Transverse colon (tissue), 4 donors: ENCODE measurements at regions not wholly inside any gene's neighbourhood (a gene's known extent, or its start where the extent isn't known, plus 50 kb on each side); places are given as distances from the start of the nearest gene placed in this dataset.
"Not testable (repeated sequence)": the region's sequence is repeated elsewhere in the genome, so short reads cannot be mapped to it uniquely, and the experiment has no call there.

Experiments used
- DNase-seq: peaks from one replicate; pipeline ENCODE4 v3.0.0-alpha.2; 2019
- H3K27ac ChIP-seq, 4 donors: fragments of 200-600 bp; sonication (generic); 2 replicates each; pipeline ENCODE4 v1.5.1; 2016 to 2018; ENCODE audit warnings: inconsistent platforms in 4 of 4
- H3K27me3 ChIP-seq: fragments of 200-600 bp; sonication (generic); 2 replicates; pipeline ENCODE4 v1.5.1; 2017; ENCODE audit warnings: inconsistent platforms
- H3K36me3 ChIP-seq, 4 donors: fragments of 200-600 bp; sonication (generic); 2 replicates each; pipeline ENCODE4 v1.5.1; 2017 to 2019; ENCODE audit warnings: inconsistent platforms in 4 of 4
- H3K4me1 ChIP-seq, 4 donors: fragments of 200-600 bp; sonication (generic); 2 replicates each; pipeline ENCODE4 v1.5.1; 2017 to 2020; ENCODE audit warnings: inconsistent platforms in 4 of 4
- H3K4me3 ChIP-seq, 4 donors: fragments of 200-600 bp; sonication (generic); 1 replicate in 1 of 4; 2 replicates in 3 of 4; pipeline versions ENCODE4 v1.5.1 to v1.6.1; 2017 to 2019; ENCODE audit warnings: inconsistent platforms in 4 of 4
- H3K9me3 ChIP-seq, 2 donors: fragments of 200-600 bp; sonication (generic); 2 replicates each; pipeline ENCODE4 v1.5.1; 2017 to 2019; ENCODE audit warnings: inconsistent platforms in 2 of 2
- EP300 ChIP-seq: sonication (generic); formaldehyde crosslinking; IDR thresholded peaks from one replicate; pipeline ENCODE4 v1.6.1; 2017; ENCODE audit warnings: antibody characterized with exemption, low read depth
- POLR2A ChIP-seq: fragments of 450-650 bp; IDR thresholded peaks from one replicate; pipeline ENCODE4 v1.6.1; 2016; ENCODE audit warnings: antibody characterized with exemption, mild to moderate bottlenecking, moderate library complexity
- POLR2AphosphoS5 ChIP-seq, 3 donors: sonication (generic); formaldehyde crosslinking; IDR thresholded peaks; one replicate each; pipeline ENCODE4 v1.6.1; 2016; ENCODE audit warnings: antibody characterized with exemption in 3 of 3
- WGBS, 2 donors: methylation state at CpG; one replicate each; pipeline ENCODE4 v1.1.5; 2018; ENCODE audit warnings: low coverage in 1 of 2; 5-methylcytosine and 5-hydroxymethylcytosine counted together
- in situ Hi-C, 4 donors: fragments of 200-750 bp; cut with MboI; loops; one replicate each; pipeline versions ENCODE4 v1.15.0 to v1.15.1; 2017; ENCODE audit warnings: low sequenced_read_pairs in 3 of 4, low pct_ligation_motif_present in 1 of 4, low pct_unique_long_range_greater_than_20kb in 1 of 4
- intact Hi-C: fragments of 100-400 bp; cut with DNase I; formaldehyde crosslinking; loops from one replicate; pipeline ENCODE4 v1.15.1; 2023; ENCODE audit warnings: low total_unique reads
- TF ChIP-seq, protein P1 (sequence below), 5 experiments: fragments of 200-600 bp in 3 of 5; fragments of 450-650 bp in 2 of 5; sonication (generic) in 3 of 5; IDR thresholded peaks; 1 replicate in 2 of 5; 2 replicates in 3 of 5; pipeline ENCODE4 v1.5.1; 2016 to 2017; ENCODE audit warnings: antibody characterized with exemption in 5 of 5, inconsistent platforms in 3 of 5, mild to moderate bottlenecking in 2 of 5, moderate library complexity in 1 of 5

- Histone ChIP-seq H3K9me3 (no peaks in the 10 kb centered on the region), H3K27me3 (no peaks in the 10 kb centered on the region), H3K4me1 (no peaks in the 10 kb centered on the region), H3K36me3 (no peaks in the 10 kb centered on the region), H3K4me3 (no peak overlapping the region), H3K27ac (no peak overlapping the region)
- TF ChIP-seq, protein P1, sequence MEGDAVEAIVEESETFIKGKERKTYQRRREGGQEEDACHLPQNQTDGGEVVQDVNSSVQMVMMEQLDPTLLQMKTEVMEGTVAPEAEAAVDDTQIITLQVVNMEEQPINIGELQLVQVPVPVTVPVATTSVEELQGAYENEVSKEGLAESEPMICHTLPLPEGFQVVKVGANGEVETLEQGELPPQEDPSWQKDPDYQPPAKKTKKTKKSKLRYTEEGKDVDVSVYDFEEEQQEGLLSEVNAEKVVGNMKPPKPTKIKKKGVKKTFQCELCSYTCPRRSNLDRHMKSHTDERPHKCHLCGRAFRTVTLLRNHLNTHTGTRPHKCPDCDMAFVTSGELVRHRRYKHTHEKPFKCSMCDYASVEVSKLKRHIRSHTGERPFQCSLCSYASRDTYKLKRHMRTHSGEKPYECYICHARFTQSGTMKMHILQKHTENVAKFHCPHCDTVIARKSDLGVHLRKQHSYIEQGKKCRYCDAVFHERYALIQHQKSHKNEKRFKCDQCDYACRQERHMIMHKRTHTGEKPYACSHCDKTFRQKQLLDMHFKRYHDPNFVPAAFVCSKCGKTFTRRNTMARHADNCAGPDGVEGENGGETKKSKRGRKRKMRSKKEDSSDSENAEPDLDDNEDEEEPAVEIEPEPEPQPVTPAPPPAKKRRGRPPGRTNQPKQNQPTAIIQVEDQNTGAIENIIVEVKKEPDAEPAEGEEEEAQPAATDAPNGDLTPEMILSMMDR (IDR thresholded peaks at IDR 0.05): no peak
- TF ChIP-seq POLR2A: no peak
- TF ChIP-seq EP300: no peak
- TF ChIP-seq POLR2AphosphoS5 (IDR thresholded peaks at IDR 0.05): no peak
- intact Hi-C loops (no loop called here), in situ Hi-C loops (no loop called here)
- WGBS, 2 donors: 74 to 82% methylated on average over 3 of the region's 3 CpGs
- DNase-seq: no peak
These were observed 1336.0 kb downstream of the GATA3 start for GRCh38 chr10:9390516-9390915.

DNA sequence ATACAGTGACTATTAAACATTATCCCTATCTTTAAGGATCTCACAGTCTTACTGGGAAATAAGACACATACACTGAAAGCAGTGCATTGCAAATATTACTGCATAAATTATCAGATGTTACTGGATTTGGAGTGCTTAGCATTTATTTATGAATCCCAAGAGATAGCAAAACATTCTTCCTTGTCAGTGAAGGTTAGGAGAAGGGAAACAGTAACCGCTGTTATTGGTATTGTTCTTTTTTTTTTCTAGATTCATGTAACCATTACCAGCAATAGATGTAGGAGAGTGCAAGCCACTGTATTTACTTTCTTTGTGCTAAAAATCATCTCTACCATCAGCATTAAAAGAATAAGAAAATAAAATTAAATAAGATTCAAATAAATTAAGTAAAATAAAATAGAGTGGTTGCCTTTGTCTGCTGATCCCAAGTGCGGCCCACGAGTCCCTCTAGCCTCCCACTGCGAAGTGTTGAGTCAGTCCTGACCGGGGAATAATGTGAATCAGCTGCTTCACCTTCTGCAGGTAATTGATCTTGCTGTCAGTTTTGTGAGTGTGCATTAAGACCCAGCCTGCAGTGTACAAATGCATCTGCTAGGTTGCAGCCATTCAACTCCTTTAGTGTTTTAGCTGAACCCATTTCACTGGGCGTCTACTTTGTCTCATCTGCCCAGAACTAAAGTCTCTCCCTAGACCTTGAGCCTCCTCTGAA is 1344.9 kb downstream of the GATA3 start:
- H3K27ac ChIP-seq: no peak overlapping the region
- H3K27me3 ChIP-seq: no peaks in the 10 kb centered on the region
- intact Hi-C loops: no loop called here
- DNase-seq: no peak
- WGBS, 2 donors: 83 to 90% methylated on average over 6 of the region's 6 CpGs
- no peak overlapping the region for H3K4me3 ChIP-seq
- H3K4me1 ChIP-seq: no peaks in the 10 kb centered on the region
- TF ChIP-seq POLR2AphosphoS5 (IDR thresholded peaks at IDR 0.05): no peak
- no peak for TF ChIP-seq EP300
- no peak for TF ChIP-seq POLR2A
- TF ChIP-seq, protein P1 (IDR thresholded peaks at IDR 0.05): no peak
- no peaks in the 10 kb centered on the region for H3K9me3 ChIP-seq
- in situ Hi-C loops: no loop called here
- H3K36me3 ChIP-seq: no peaks in the 10 kb centered on the region

DNA sequence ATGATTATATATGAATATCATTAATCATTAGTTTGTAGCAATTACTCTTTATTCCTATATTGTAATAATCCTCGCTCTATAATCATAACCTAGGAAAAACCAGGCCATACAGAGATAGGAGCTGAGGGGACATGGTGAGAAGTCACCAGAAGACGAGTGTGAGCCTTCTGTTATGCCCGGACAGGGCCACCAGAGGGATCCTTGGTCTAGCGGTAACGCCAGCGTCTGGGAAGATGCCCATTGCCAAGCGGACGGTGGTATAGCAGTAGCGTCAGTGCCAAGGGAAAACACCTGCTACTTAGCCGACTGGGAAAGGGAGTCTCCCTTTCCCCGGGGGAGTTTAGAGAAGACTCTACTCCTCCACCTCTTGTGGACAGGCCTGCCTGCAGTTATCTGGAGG is 1347.6 kb downstream of the GATA3 start:
- H3K4me1 ChIP-seq, intact Hi-C loops, H3K27me3 ChIP-seq, H3K4me3 ChIP-seq, H3K9me3 ChIP-seq, H3K36me3 ChIP-seq, DNase-seq, in situ Hi-C loops, H3K27ac ChIP-seq: not testable (repeated sequence)
- WGBS, 2 donors: 61 to 84% methylated on average over 11 of the region's 11 CpGs

GRCh38 chr10:9402507-9403195 is 1348.2 kb downstream of the GATA3 start:
- H3K36me3 ChIP-seq, H3K9me3 ChIP-seq, DNase-seq, H3K4me3 ChIP-seq, H3K4me1 ChIP-seq, H3K27me3 ChIP-seq, intact Hi-C loops, H3K27ac ChIP-seq, in situ Hi-C loops: not testable (repeated sequence)
- WGBS, 2 donors: 63 to 88% methylated on average over 5 to 9 of the region's 9 CpGs

DNA sequence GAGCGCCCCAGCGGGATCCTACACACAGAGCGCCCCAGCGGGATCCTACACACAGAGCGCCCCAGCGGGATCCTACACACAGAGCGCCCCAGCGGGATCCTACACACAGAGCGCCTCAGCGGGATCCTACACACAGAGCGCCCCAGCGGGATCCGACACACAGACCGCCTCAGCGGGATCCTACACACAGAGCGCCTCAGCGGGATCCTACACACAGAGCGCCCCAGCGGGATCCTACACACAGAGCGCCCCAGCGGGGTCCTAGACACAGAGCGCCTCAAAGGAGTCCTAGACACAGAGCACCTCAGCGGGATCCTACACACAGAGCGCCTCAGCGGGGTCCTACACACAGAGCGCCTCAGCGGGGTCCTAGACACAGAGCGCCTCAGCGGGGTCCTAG is 1352.7 kb downstream of the GATA3 start:
- H3K27me3 ChIP-seq, H3K36me3 ChIP-seq, H3K27ac ChIP-seq, in situ Hi-C loops, DNase-seq, intact Hi-C loops, H3K9me3 ChIP-seq, H3K4me1 ChIP-seq, H3K4me3 ChIP-seq: not testable (repeated sequence)
- 97% methylated on average over 29 of the region's 29 CpGs; no CpG with 5 or more reads in 1 of the 2 donors for WGBS, 2 donors
